ENCODE measurements at regions not wholly inside any gene's neighbourhood (a gene's known extent, or its start where the extent isn't known, plus 50 kb on each side); places are given as distances from the start of the nearest gene placed in this dataset.
"Not testable (repeated sequence)": the region's sequence is repeated elsewhere in the genome, so short reads cannot be mapped to it uniquely, and the experiment has no call there.

- H3K27me3 Mint-ChIP-seq = peaks cover 9% of the 10 kb centered on the region
- no peaks in the 10 kb centered on the region for H3K4me1 Mint-ChIP-seq
- H3K4me3 Mint-ChIP-seq = no peak overlapping the region
- no peak for ATAC-seq (replicated peaks)
- H3K27ac Mint-ChIP-seq = no peak overlapping the region
- no peaks in the 10 kb centered on the region for H3K36me3 Mint-ChIP-seq (ENCODE audit: low read depth)
- no peaks in the 10 kb centered on the region for H3K9me3 Mint-ChIP-seq
Observed at GRCh38 chr10:2575460-2575859, 491.9 kb upstream of the PFKP start.

- Mint-ChIP-seq H3K9me3 (no peaks in the 10 kb centered on the region), H3K27ac (no peak overlapping the region), H3K36me3 (ENCODE audit: low read depth) (no peaks in the 10 kb centered on the region), H3K4me1 (no peaks in the 10 kb centered on the region), H3K27me3 (peaks cover 9% of the 10 kb centered on the region), H3K4me3 (no peak overlapping the region)
- ATAC-seq (replicated peaks) = no peak
Observed at GRCh38 chr10:2572611-2573010, 494.7 kb upstream of the PFKP start.

GRCh38 chr10:2556883-2557282 is 510.5 kb upstream of the PFKP start:
- Mint-ChIP-seq H3K4me1 (no peaks in the 10 kb centered on the region), H3K36me3 (ENCODE audit: low read depth) (no peaks in the 10 kb centered on the region), H3K27ac (no peak overlapping the region), H3K4me3 (no peak overlapping the region), H3K9me3 (no peaks in the 10 kb centered on the region), H3K27me3 (peaks cover 11% of the 10 kb centered on the region)
- ATAC-seq (replicated peaks) = no peak

GRCh38 chr10:2548071-2548470 is 519.3 kb upstream of the PFKP start:
- no peak for ATAC-seq (replicated peaks)
- Mint-ChIP-seq H3K27me3 (peaks cover 19% of the 10 kb centered on the region), H3K27ac (no peak overlapping the region), H3K4me1 (peaks cover 3% of the 10 kb centered on the region), H3K9me3 (no peaks in the 10 kb centered on the region), H3K36me3 (ENCODE audit: low read depth) (no peaks in the 10 kb centered on the region), H3K4me3 (no peak overlapping the region)

GRCh38 chr10:2547606-2548005 is 519.7 kb upstream of the PFKP start:
- ATAC-seq (replicated peaks) = no peak
- Mint-ChIP-seq H3K27ac (no peak overlapping the region), H3K4me1 (peaks cover 3% of the 10 kb centered on the region), H3K27me3 (peaks cover 16% of the 10 kb centered on the region), H3K36me3 (ENCODE audit: low read depth) (no peaks in the 10 kb centered on the region), H3K9me3 (no peaks in the 10 kb centered on the region), H3K4me3 (no peak overlapping the region)

- not testable (repeated sequence) for H3K27ac Mint-ChIP-seq; H3K4me3 Mint-ChIP-seq; H3K36me3 Mint-ChIP-seq (ENCODE audit: low read depth); H3K9me3 Mint-ChIP-seq; ATAC-seq (replicated peaks); H3K4me1 Mint-ChIP-seq
- peaks cover 20% of the 10 kb centered on the region for H3K27me3 Mint-ChIP-seq
Observed at GRCh38 chr10:2546894-2547293, 520.5 kb upstream of the PFKP start.

GRCh38 chr10:2543974-2544373 is 523.4 kb upstream of the PFKP start:
- no peak for ATAC-seq (replicated peaks)
- H3K27me3 Mint-ChIP-seq = peaks cover 16% of the 10 kb centered on the region
- peaks cover 3% of the 10 kb centered on the region for H3K4me1 Mint-ChIP-seq
- H3K9me3 Mint-ChIP-seq = no peaks in the 10 kb centered on the region
- H3K4me3 Mint-ChIP-seq = no peak overlapping the region
- no peaks in the 10 kb centered on the region for H3K36me3 Mint-ChIP-seq (ENCODE audit: low read depth)
- no peak overlapping the region for H3K27ac Mint-ChIP-seq

GRCh38 chr10:2543142-2543886 is 524.0 kb upstream of the PFKP start:
- H3K27me3 Mint-ChIP-seq = peaks cover 16% of the 10 kb centered on the region
- peaks cover 3% of the 10 kb centered on the region for H3K4me1 Mint-ChIP-seq
- no peak overlapping the region for H3K4me3 Mint-ChIP-seq
- no peaks in the 10 kb centered on the region for H3K36me3 Mint-ChIP-seq (ENCODE audit: low read depth)
- H3K27ac Mint-ChIP-seq = no peak overlapping the region
- no peaks in the 10 kb centered on the region for H3K9me3 Mint-ChIP-seq
- ATAC-seq (replicated peaks) = peak; percentile 67

- Mint-ChIP-seq H3K27me3 (peaks cover 16% of the 10 kb centered on the region), H3K9me3 (no peaks in the 10 kb centered on the region), H3K36me3 (ENCODE audit: low read depth) (no peaks in the 10 kb centered on the region), H3K27ac (no peak overlapping the region), H3K4me3 (no peak overlapping the region), H3K4me1 (peaks cover 3% of the 10 kb centered on the region)
- ATAC-seq (replicated peaks) = no peak
Observed at GRCh38 chr10:2541176-2541575, 526.2 kb upstream of the PFKP start.

- Mint-ChIP-seq H3K4me3 (no peak overlapping the region), H3K4me1 (no peaks in the 10 kb centered on the region), H3K27me3 (peaks cover 4% of the 10 kb centered on the region), H3K9me3 (no peaks in the 10 kb centered on the region), H3K27ac (no peak overlapping the region), H3K36me3 (ENCODE audit: low read depth) (no peaks in the 10 kb centered on the region)
- ATAC-seq (replicated peaks) = no peak
Observed at GRCh38 chr10:2529945-2530344, 537.4 kb upstream of the PFKP start.

- no peaks in the 10 kb centered on the region for H3K36me3 Mint-ChIP-seq (ENCODE audit: low read depth)
- peaks cover 5% of the 10 kb centered on the region for H3K9me3 Mint-ChIP-seq
- no peak overlapping the region for H3K4me3 Mint-ChIP-seq
- no peaks in the 10 kb centered on the region for H3K27me3 Mint-ChIP-seq
- no peaks in the 10 kb centered on the region for H3K4me1 Mint-ChIP-seq
- no peak overlapping the region for H3K27ac Mint-ChIP-seq
- no peak for ATAC-seq (replicated peaks)
Observed at GRCh38 chr10:2525781-2526180, 541.6 kb upstream of the PFKP start.

- Mint-ChIP-seq H3K36me3 (ENCODE audit: low read depth) (no peaks in the 10 kb centered on the region), H3K27ac (no peak overlapping the region), H3K4me3 (no peak overlapping the region), H3K4me1 (no peaks in the 10 kb centered on the region), H3K9me3 (peaks cover 2% of the 10 kb centered on the region), H3K27me3 (peaks cover 4% of the 10 kb centered on the region)
- no peak for ATAC-seq (replicated peaks)
Observed at GRCh38 chr10:2519139-2519538, 548.2 kb upstream of the PFKP start.

- Mint-ChIP-seq H3K4me1 (no peaks in the 10 kb centered on the region), H3K27me3 (peaks cover 16% of the 10 kb centered on the region), H3K27ac (no peak overlapping the region), H3K4me3 (no peak overlapping the region), H3K36me3 (ENCODE audit: low read depth) (no peaks in the 10 kb centered on the region), H3K9me3 (peaks cover 9% of the 10 kb centered on the region)
- no peak for ATAC-seq (replicated peaks)
Observed at GRCh38 chr10:2509081-2509531, 558.2 kb upstream of the PFKP start.

GRCh38 chr10:2501366-2501940 is 565.9 kb upstream of the PFKP start:
- peak overlapping the region; percentile 6 for H3K4me3 Mint-ChIP-seq

GRCh38 chr10:2494399-2494798 is 572.9 kb upstream of the PFKP start:
- Mint-ChIP-seq H3K27me3 (peaks cover 6% of the 10 kb centered on the region), H3K4me1 (no peaks in the 10 kb centered on the region)

More at GRCh38 chr10:2501366-2501940, 565.9 kb upstream of the PFKP start:
- not testable (repeated sequence) for H3K27ac Mint-ChIP-seq; H3K36me3 Mint-ChIP-seq (ENCODE audit: low read depth); H3K27me3 Mint-ChIP-seq; ATAC-seq (replicated peaks); H3K4me1 Mint-ChIP-seq
- peaks cover 11% of the 10 kb centered on the region for H3K9me3 Mint-ChIP-seq

More at GRCh38 chr10:2494399-2494798, 572.9 kb upstream of the PFKP start:
- Mint-ChIP-seq H3K27ac (no peak overlapping the region), H3K36me3 (ENCODE audit: low read depth) (no peaks in the 10 kb centered on the region), H3K9me3 (peaks cover 6% of the 10 kb centered on the region), H3K4me3 (no peak overlapping the region)
- ATAC-seq (replicated peaks) = no peak
